Gastroesophageal sphincter (tissue), 4 donors: ENCODE measurements at regions not wholly inside any gene's neighbourhood (a gene's known extent, or its start where the extent isn't known, plus 50 kb on each side); places are given as distances from the start of the nearest gene placed in this dataset.

Source experiments
- ATAC-seq: fragments of 150-250 bp; one replicate; pipeline ENCODE4 v1.9.1; 2016; ENCODE audit warnings: mild to moderate bottlenecking, moderate library complexity
- H3K27ac ChIP-seq, 4 donors: fragments of 200-600 bp; sonication (generic) in 3 of 4; 1 replicate in 3 of 4; 2 replicates in 1 of 4; pipeline ENCODE4 v1.5.1; 2016 to 2019
- H3K27me3 ChIP-seq: fragments of 200-600 bp; sonication (generic); one replicate; pipeline ENCODE4 v1.5.1; 2019
- H3K36me3 ChIP-seq, 2 donors: fragments of 200-600 bp; sonication (generic); one replicate each; pipeline ENCODE4 v1.5.1; 2019; ENCODE audit warnings: control low read depth in 1 of 2
- H3K4me1 ChIP-seq, 3 donors: fragments of 200-600 bp; sonication (generic); 1 replicate in 2 of 3; 2 replicates in 1 of 3; pipeline ENCODE4 v1.5.1; 2016 to 2019; ENCODE audit warnings: control low read depth in 2 of 3
- H3K4me3 ChIP-seq, 2 donors: fragments of 200-600 bp; sonication (generic); one replicate each; pipeline ENCODE4 v1.5.1; 2019; ENCODE audit warnings: mild to moderate bottlenecking in 1 of 2, moderate library complexity in 1 of 2
- H3K9me3 ChIP-seq, 3 donors: fragments of 200-600 bp; sonication (generic); one replicate each; pipeline ENCODE4 v1.5.1; 2017 to 2019; ENCODE audit warnings: control low read depth in 2 of 3
- CTCF ChIP-seq, 4 experiments: fragments of 200-600 bp in 2 of 4; fragments of 450-650 bp in 2 of 4; sonication (generic) in 1 of 4; IDR thresholded peaks; one replicate each; pipeline ENCODE4 v1.5.1; 2017 to 2019; ENCODE audit warnings: antibody characterized with exemption in 4 of 4, mild to moderate bottlenecking in 2 of 4, moderate library complexity in 2 of 4
- EP300 ChIP-seq: sonication (generic); formaldehyde crosslinking; IDR thresholded peaks from one replicate; pipeline ENCODE4 v1.6.1; 2017; ENCODE audit warnings: antibody characterized with exemption, mild to moderate bottlenecking
- POLR2A ChIP-seq, 2 donors: fragments of 450-650 bp; IDR thresholded peaks; one replicate each; pipeline ENCODE4 v1.6.1; 2017; ENCODE audit warnings: antibody characterized with exemption in 2 of 2, mild to moderate bottlenecking in 2 of 2, moderate library complexity in 1 of 2
- POLR2AphosphoS5 ChIP-seq: sonication (generic); formaldehyde crosslinking; IDR thresholded peaks from one replicate; pipeline ENCODE4 v1.6.1; 2017; ENCODE audit warnings: antibody characterized with exemption
- WGBS, 2 donors: methylation state at CpG; one replicate each; pipeline ENCODE4 v1.1.5; 2018; ENCODE audit warnings: low coverage in 1 of 2; 5-methylcytosine and 5-hydroxymethylcytosine counted together

GRCh38 chr2:18161681-18162080, 283.2 kb downstream of the KCNS3 start:
- H3K4me1 ChIP-seq = peaks cover 0 to 3% (median 0%) of the 10 kb centered on the region in 3 donors
- H3K27ac ChIP-seq = no peak overlapping the region
- H3K36me3 ChIP-seq = no peaks in the 10 kb centered on the region
- WGBS, 2 donors = 85 to 96% methylated on average over 4 to 5 of the region's 5 CpGs
- H3K9me3 ChIP-seq = no peaks in the 10 kb centered on the region
- H3K4me3 ChIP-seq = no peak overlapping the region
- no peak for ATAC-seq
- no peaks in the 10 kb centered on the region for H3K27me3 ChIP-seq
- no peak for TF ChIP-seq EP300
- no peak for TF ChIP-seq POLR2AphosphoS5
- TF ChIP-seq POLR2A (IDR thresholded peaks at IDR 0.05) = no peak
- TF ChIP-seq CTCF (IDR thresholded peaks at IDR 0.05) = no peak

DNA sequence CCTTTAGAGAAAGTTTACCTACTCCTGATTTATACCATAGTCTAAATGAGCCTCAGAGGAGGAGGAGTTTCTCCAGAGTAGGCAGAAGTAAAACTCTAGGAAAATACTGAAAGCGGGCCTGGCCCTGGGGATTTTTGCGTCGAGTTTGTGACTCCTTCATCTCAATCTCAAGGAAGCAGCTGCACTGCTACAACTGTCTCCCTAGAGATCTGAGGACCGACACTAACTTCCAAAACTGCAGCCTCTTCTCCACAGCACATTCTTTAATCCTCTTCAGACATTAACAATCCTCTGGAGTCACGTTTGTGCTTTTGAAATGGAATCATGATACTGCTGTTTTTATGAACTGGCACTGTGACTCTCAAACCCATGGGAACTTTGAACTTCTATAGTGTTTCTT, 281.4 kb downstream of the KCNS3 start:
- whole genome bisulfite sequencing, 2 donors = 24 to 53% methylated on average over 2 to 5 of the region's 5 CpGs

GRCh38 chr2:18156421-18156820, 278.0 kb downstream of the KCNS3 start:
- 83% methylated on average over 2 of the region's 2 CpGs; no CpG with 5 or more reads in 1 of the 2 donors for WGBS, 2 donors
- H3K36me3 ChIP-seq = no peaks in the 10 kb centered on the region
- TF ChIP-seq POLR2AphosphoS5 (no peak), POLR2A (IDR thresholded peaks at IDR 0.05) (no peak), CTCF (IDR thresholded peaks at IDR 0.05) (no peak), EP300 (no peak)
- H3K4me3 ChIP-seq = no peak overlapping the region
- ATAC-seq = no peak
- no peak overlapping the region for H3K27ac ChIP-seq
- H3K27me3 ChIP-seq = no peaks in the 10 kb centered on the region
- H3K4me1 ChIP-seq = peaks cover 0 to 3% (median 0%) of the 10 kb centered on the region in 3 donors
- H3K9me3 ChIP-seq = no peaks in the 10 kb centered on the region

More for the DNA sequence above, 281.4 kb downstream of the KCNS3 start:
- peaks cover 0 to 3% (median 0%) of the 10 kb centered on the region in 3 donors for H3K4me1 ChIP-seq
- TF ChIP-seq POLR2A (IDR thresholded peaks at IDR 0.05) = no peak
- H3K27ac ChIP-seq = no peak overlapping the region
- ATAC-seq = no peak
- H3K4me3 ChIP-seq = no peak overlapping the region
- H3K36me3 ChIP-seq = no peaks in the 10 kb centered on the region
- no peaks in the 10 kb centered on the region for H3K9me3 ChIP-seq
- no peaks in the 10 kb centered on the region for H3K27me3 ChIP-seq

- no peaks in the 10 kb centered on the region for H3K27me3 ChIP-seq
- no peaks in the 10 kb centered on the region for H3K36me3 ChIP-seq
- peaks cover 0 to 3% (median 0%) of the 10 kb centered on the region in 3 donors for H3K4me1 ChIP-seq
- 71 to 74% methylated on average over 2 of the region's 2 CpGs for whole genome bisulfite sequencing, 2 donors
- no peak overlapping the region for H3K27ac ChIP-seq
- TF ChIP-seq POLR2A (IDR thresholded peaks at IDR 0.05) (no peak), CTCF (IDR thresholded peaks at IDR 0.05) (no peak), EP300 (no peak), POLR2AphosphoS5 (no peak)
- no peak for ATAC-seq
- no peak overlapping the region for H3K4me3 ChIP-seq
- no peaks in the 10 kb centered on the region for H3K9me3 ChIP-seq
Measured at GRCh38 chr2:18156002-18156401, 277.5 kb downstream of the KCNS3 start.

DNA sequence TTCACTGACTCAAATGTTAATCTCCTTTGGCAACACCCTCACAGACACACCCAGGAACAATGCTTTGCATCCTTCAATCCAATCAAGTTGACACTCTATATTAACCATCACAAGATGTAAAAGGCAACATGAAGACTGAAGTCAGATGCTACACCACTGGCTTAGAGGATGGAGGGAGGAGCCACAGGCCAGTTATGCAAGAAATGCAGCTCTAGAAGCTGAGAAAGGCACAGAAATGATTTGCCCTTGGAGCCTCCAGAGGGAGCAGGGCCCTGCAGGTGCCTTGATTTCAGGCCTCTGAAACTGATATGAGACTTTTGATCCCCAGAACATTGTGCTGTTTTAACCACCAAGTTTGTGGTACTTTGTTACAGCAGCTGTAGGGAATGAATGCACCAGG, 276.3 kb downstream of the KCNS3 start:
- Histone ChIP-seq H3K27ac (no peak overlapping the region), H3K36me3 (no peaks in the 10 kb centered on the region), H3K4me3 (no peak overlapping the region), H3K27me3 (no peaks in the 10 kb centered on the region), H3K4me1 (no peaks in the 10 kb centered on the region), H3K9me3 (no peaks in the 10 kb centered on the region)
- no peak for TF ChIP-seq POLR2AphosphoS5
- ATAC-seq = no peak

GRCh38 chr2:18154259-18154658, 275.8 kb downstream of the KCNS3 start:
- no peak overlapping the region for H3K4me3 ChIP-seq
- no peaks in the 10 kb centered on the region for H3K9me3 ChIP-seq
- H3K36me3 ChIP-seq = no peaks in the 10 kb centered on the region
- no peaks in the 10 kb centered on the region for H3K4me1 ChIP-seq
- WGBS, 2 donors = 86% methylated on average over 3 of the region's 3 CpGs; no CpG with 5 or more reads in 1 of the 2 donors
- no peaks in the 10 kb centered on the region for H3K27me3 ChIP-seq
- H3K27ac ChIP-seq = no peak overlapping the region
- ATAC-seq = no peak
- TF ChIP-seq POLR2AphosphoS5 = no peak
- no peak for TF ChIP-seq CTCF (IDR thresholded peaks at IDR 0.05)
- TF ChIP-seq POLR2A (IDR thresholded peaks at IDR 0.05) = no peak
